HG03025 (cell line): ENCODE measurements at regions not wholly inside any gene's neighbourhood (a gene's known extent, or its start where the extent isn't known, plus 50 kb on each side); places are given as distances from the start of the nearest gene placed in this dataset.

Experiments used
- ATAC-seq: cut with Tn5 transposase; IDR thresholded peaks from one replicate; pipeline ENCODE4 v1.9.1; 2021; ENCODE audit warnings: mild to moderate bottlenecking, moderate library complexity; ENCODE audit not compliant: unreplicated experiment, low FRiP score

- ATAC-seq = no peak
Observed at GRCh38 chr14:58923751-58924405, 264.6 kb upstream of the DAAM1 start.

GRCh38 chr14:58941629-58942028 is 246.8 kb upstream of the DAAM1 start:
- ATAC-seq = no peak

DNA sequence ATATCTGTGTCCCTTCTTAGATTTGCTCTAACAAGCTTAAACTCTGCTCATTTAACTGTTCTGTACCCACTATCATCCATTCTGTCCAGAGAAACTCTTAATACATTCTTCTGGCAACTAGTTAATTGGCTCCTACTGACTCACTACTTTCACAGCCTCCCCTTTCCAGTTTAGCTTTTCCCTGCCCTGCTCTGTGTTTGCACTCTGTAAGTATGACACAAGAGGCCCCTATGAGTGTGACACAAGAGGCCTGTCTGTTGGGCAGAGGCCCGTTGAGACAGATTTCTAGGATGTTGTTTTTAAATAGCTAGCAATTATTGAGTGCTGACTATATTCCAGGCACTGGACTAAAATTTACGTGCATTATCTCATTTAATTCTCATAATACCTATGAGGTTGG is 246.0 kb upstream of the DAAM1 start:
- no peak for ATAC-seq

DNA sequence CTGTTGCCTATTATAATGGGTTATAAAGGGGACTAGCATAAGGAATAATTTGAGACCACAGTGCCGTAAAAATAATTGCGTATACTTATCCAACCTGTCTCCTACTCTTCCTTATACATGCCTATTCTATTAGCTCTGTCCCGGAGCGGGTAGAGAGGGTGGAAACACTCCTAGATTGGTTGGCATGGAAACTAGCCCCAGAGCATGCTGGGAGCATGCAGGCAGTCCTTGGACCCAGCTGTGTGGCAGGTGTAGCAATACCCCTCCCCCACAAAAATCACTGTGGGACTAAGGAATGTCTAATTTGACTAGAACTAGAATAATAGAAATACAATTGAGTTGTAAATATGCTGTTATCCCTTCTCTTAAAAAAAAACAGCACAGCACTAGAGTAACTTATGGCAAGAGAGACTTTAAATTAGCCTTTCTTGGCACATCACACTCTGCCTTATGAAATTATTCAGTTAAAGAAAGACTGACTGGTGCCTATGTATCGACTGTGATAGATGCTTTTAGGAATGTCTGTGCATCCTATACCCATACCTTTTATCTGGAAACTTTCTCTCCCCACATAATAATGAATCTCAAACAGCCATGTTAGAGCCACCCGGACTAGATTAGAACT is 244.0 kb upstream of the DAAM1 start:
- ATAC-seq = no peak

- ATAC-seq = no peak
Observed at GRCh38 chr14:58944968-58945356, 243.5 kb upstream of the DAAM1 start.

DNA sequence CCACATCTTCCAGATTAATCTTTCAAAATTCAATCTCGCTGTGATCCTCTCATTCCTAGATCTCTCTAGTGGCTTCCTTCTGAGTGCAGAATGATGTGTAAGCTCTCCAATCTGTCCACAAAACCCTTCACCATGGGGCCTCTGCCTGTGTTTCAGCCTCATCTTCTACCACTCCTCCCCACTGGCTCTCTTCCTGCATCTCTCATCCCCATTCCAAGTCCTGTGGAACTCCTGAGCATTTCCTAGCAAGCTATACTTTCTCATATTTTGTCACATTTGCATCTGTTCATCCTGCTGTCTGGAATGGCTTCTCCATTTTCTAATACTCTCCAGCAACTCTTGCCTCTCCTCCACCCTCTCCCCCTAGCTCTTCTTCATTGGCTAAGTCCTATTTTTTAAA is 242.0 kb upstream of the DAAM1 start:
- no peak for ATAC-seq

DNA sequence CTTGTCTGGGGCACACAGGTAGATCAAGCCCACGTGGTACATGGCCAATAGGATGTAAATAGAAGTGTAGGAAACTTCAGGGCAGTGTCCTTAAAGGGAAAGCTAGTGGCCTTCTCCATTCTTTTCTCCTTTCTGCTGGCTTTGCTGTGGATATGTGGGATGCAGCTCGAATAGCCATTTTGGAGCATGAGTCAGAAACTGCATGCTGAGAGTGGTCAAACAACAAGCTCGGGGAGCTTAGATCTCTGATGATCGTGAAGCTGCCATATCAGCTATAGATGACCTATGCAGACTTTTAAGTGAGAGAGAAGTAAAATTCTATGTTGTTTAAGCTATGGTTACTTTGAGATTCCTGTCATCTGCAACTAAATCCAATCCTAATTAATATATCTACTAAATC is 241.3 kb upstream of the DAAM1 start:
- no peak for ATAC-seq

DNA sequence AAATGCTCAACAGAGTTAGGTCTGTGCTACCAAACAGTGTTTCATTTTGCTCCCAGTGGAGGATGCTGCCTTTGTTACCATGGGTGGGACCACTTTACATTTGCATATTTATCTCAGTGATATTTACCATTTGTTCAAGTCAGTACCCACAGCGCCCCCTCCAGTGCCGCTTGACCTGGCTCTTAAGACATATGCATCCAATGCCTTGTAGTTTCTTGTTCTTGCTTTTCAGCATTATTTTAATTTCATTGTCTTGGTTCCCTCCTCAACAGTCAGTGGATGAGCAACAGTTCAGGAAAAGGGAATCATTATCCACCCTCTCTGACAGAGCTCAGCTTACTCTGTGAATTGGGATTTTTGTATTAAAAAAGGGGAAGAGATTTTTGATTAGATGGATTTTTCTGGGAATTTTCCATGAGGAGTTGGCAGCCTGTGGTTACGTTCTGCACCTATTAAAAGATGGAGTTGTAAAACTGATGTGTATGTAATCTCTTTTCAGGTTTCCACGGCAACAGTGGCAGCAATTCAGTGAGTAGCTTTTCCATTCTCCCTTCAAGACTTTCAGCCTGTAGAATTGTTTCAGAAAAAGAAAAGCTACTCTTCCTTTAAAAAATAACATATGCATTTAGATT is 240.5 kb upstream of the DAAM1 start:
- ATAC-seq = no peak

- ATAC-seq = no peak
Observed at GRCh38 chr14:58950555-58950954, 237.9 kb upstream of the DAAM1 start.

GRCh38 chr14:58951143-58951542 is 237.3 kb upstream of the DAAM1 start:
- no peak for ATAC-seq

GRCh38 chr14:58954052-58954451 is 234.4 kb upstream of the DAAM1 start:
- peak; percentile 54 for ATAC-seq

DNA sequence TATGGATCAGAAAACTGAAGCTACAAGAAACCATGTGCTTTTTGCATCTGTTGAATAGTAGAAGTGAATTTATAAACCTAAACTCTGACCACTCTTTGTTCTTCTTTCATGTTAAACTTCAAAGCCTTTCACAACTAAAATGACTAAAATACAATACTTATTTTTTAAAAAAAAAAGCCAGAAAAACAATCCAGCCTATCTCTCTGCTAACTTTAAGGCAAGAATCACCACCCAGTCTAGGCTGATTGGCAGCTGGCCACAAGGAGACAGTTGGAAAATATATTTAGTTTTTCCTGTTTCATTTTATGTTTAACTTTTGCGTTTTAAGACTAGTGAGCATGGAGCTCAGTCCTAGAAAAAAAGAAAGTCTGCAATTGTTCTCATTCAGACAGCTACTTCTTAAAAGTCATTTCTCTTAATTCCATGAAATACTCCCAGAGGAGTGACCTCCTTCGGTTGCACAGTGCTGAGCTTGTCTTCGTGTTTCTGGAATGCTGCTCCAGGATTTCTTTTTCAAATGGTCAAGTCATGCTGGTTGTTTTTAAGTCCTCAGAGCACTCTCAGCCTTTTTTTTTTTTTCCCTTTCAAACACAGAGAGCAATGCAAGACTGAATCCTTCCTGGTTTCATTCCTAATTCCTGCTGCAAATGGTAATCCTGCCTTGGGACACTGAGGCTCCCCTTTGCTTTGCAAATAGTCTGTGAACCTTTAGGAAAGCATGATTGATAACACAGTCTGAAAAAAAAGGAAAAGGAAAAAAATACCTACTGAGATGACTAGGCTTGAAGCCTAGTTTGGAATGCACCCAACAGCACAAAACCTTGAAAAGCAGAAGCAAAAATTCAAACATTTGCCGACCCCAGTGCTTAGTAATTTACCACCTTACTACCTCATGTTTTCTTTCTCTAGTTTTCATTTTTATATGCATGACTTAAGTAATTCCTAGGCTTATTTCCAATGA is 233.3 kb upstream of the DAAM1 start:
- no peak for ATAC-seq

DNA sequence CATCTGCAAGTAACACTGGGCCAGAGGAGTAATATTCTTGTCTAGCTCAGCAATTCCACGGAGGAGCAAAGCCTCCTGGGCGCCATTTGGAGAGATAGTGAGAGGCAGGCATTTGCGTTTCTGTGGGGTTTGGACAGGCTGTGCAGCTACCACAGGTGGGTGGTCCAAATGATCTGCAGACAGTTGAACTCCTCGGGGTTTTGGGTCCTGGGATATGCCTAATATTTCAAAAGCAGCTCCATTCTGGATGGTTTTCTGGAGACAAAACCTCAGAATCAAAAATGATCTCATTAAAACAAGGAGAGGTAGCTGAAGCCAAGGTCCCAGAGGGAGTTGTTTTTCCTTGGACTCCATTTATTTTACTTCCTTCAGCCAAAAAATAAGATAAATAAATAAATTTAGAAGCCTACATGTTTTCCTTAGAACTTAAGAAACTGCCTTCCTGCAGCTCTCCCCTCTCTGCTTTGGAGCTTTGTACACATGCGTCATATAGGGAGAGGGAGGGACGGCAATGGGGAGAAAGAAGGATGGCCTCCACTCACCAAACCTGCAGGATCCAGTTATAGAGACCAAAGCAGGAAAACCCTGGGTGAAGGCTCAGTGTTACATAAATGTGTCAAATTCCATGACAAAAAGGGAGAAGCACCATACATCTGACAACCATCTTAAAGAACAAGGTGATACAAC is 227.3 kb upstream of the DAAM1 start:
- no peak for ATAC-seq

DNA sequence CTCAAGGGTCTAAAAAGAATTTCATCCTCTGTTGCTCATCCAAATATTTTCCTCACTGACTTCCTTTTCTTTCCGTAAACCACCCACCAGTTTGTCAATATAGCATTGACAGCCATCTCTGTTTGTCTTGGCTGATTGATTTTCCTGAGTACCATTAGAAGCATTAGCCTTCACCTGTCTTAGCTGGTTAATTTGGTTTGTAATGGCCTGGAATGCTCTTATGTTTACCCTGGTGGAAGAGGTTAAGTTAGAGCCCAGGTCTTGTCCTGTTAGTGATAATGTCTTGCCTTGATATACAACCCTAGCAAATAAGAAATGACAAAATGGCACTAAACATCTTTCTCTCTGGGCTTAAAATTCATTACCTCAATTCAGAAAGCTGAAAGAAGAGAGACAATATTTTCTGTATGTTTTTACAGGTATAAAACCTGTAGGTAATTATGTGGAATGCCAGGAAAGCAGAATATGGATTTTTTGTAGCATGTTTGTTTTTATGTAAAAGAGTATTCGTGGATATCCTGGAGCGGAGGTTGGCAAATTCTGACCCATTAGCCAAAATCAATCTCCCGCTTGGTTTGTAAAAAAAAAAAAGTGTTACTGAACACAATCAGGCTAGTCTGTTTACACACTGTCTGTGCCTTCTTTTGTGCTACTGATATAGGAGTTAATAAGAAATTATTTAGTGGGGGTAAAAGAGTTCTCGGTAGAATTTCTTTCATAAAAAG is 224.4 kb upstream of the DAAM1 start:
- ATAC-seq = no peak

DNA sequence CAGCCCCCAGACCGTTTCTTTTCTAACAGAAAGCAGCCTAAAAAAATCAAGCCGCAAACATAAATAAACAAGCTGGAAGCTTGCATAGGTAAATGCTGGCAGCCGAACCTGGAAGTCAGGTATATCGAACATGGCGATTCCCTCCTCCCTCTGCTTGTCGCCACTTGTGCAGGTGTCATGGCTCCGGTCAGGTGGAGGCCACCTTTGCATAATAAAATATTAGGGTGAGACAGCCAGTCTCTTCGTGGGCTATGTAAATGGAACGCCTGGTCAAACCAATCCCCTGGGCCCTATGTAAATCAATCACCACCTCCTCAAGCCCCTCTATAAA is 223.9 kb upstream of the DAAM1 start:
- no peak for ATAC-seq

DNA sequence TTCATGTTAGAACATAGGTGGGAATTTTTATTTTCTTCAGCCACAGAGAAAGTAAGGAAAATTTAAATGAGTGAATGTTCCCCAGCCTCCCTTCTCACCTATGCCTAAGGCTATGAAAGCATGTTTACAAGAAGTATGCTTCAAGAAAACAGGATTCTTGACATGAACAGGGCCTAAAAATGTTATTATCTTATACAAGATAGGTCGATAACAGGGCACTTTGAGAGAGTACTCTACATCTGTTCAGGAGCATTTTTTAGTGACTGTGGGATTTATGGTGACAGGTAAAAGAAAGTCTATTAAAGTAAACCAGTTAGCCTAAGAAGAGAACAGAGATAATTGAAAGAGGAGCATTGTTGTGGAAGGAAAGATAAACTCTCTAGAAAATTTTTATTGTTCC is 222.9 kb upstream of the DAAM1 start:
- ATAC-seq = no peak

DNA sequence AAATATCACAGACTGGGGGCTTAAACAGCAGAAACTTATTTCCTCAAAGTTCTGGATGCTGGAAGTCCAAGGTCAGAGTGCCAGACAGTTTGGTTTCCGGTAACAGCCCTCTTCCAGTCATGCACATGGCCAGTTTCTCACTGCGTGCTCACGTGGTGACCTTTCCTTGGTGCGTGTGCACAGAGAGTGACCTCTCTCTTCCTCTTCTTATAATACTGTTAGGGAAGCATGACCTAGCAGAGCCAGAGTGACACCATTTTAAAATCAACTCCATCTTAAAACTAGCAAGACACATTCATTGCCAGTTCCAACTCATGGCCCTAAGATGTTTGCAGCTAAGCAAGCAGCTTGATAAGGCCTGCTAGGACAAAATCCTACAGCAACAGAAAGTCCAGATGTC is 221.5 kb upstream of the DAAM1 start:
- no peak for ATAC-seq

- ATAC-seq = no peak
Observed at GRCh38 chr14:58969951-58970751, 218.3 kb upstream of the DAAM1 start.
